ENCODE measurements at regions not wholly inside any gene's neighbourhood (a gene's known extent, or its start where the extent isn't known, plus 50 kb on each side); places are given as distances from the start of the nearest gene placed in this dataset.

DNA sequence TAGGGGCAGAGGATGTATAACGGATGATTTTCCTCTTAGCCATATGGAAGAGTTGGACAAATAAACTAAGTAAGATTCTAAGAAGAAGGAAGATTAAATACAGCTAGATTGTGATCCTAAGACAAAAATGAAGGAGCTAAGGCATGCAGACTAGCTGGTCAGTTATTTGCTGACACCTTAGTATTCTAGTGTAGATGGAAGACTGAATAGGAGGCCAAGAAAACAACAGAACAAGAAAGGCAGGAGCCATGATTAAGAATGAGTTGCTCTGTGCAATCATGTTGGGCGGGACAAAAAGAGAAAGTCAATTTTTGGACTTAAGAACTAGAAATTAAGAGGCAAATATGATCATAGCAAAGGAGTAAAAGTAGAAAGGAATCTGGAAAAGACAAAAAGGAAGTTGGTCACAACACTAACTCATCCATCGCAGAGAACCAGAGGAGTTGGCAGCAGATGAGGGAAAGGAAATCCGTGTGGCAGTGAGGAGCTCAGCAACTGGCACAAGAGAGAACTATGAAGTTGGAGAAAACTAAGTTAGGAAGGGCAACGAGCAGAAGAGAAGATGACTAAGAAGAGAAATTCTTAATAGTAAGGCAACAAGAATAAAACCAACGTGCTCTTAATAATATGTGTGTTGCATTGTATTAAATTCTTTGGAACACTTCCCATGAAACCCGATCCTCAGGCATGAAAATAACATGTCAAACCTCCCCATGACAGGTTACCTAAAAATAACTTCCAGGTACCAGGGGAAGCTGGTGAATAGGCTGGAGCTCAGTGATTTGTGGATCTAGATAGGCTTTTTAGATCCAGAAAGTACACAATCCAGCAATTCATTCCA, 234.4 kb downstream of the LTN1 start:
- no peaks in the 10 kb centered on the region for H3K36me3 ChIP-seq (ENCODE audit: low read depth)
- ATAC-seq (no peak), DNase-seq (no peak)
- H3K4me3 ChIP-seq = no peak overlapping the region
- H3K9me3 ChIP-seq = no peaks in the 10 kb centered on the region
- H3K4me1 ChIP-seq (ENCODE audit: low read depth) = no peaks in the 10 kb centered on the region
- intact Hi-C loops (cut with DNase I, micrococcal nuclease) = no loop called here
- TF ChIP-seq CTCF (IDR thresholded peaks at IDR 0.05) = no peak

DNA sequence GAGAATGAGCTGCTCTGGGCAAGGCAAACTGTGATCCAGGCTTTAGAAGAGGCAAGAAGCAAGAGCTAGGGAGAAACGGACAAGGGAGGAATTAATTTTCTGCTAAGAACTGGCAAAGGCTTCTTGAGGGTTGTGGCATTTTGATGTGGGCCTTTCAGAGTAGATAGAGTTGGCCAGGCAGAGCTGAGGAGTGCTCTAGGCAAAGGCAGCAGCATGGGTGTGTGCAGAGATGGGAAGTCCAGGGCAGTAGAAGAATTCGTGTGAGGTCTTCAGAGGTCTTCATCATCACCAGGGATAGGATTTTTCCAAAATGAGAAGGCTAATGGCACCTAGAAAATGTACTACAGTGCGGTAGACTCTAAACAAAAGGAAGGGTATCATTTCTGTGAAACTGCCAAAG, 237.8 kb downstream of the LTN1 start:
- intact Hi-C loops (cut with DNase I, micrococcal nuclease) = no loop called here
- no peak for ATAC-seq
- no peaks in the 10 kb centered on the region for H3K9me3 ChIP-seq
- DNase-seq = no peak
- TF ChIP-seq CTCF (IDR thresholded peaks at IDR 0.05) = no peak
- no peaks in the 10 kb centered on the region for H3K4me1 ChIP-seq (ENCODE audit: low read depth)
- H3K36me3 ChIP-seq (ENCODE audit: low read depth) = no peaks in the 10 kb centered on the region
- no peak overlapping the region for H3K4me3 ChIP-seq

GRCh38 chr21:28754127-28754611, 238.5 kb downstream of the LTN1 start:
- Histone ChIP-seq H3K4me3 (no peak overlapping the region), H3K9me3 (no peaks in the 10 kb centered on the region), H3K36me3 (ENCODE audit: low read depth) (no peaks in the 10 kb centered on the region), H3K4me1 (ENCODE audit: low read depth) (no peaks in the 10 kb centered on the region)
- peak; percentile 20 for ATAC-seq
- no peak for TF ChIP-seq CTCF (IDR thresholded peaks at IDR 0.05)
- DNase-seq = no peak
- intact Hi-C loops (cut with DNase I, micrococcal nuclease) = no loop called here

DNA sequence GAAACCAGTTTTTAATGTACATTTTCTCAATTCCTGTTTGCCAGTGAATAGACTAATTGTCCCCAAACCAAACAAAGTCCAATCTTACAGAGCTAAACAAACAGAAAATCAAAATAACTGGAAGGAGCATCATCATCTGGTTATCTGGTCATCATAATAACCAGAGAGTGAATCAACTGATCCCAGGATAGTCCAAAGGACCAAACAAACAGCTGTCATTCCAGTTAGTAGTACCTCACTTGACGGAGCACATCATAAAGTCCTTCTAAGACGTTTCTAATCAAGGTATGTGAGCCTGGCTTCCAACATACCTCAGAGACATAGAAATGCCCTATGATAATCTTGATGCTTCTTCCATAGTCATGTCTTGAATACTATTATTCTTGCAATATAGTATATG, 240.5 kb downstream of the LTN1 start:
- Histone ChIP-seq H3K4me3 (no peak overlapping the region), H3K4me1 (ENCODE audit: low read depth) (no peaks in the 10 kb centered on the region), H3K9me3 (no peaks in the 10 kb centered on the region), H3K36me3 (ENCODE audit: low read depth) (no peaks in the 10 kb centered on the region)
- intact Hi-C loops (cut with DNase I, micrococcal nuclease) = no loop called here
- ATAC-seq = no peak
- DNase-seq = no peak
- TF ChIP-seq CTCF (IDR thresholded peaks at IDR 0.05) = no peak

GRCh38 chr21:28751176-28751575, 241.5 kb downstream of the LTN1 start:
- no peaks in the 10 kb centered on the region for H3K36me3 ChIP-seq (ENCODE audit: low read depth)
- DNase-seq (no peak), ATAC-seq (no peak)
- H3K9me3 ChIP-seq = no peaks in the 10 kb centered on the region
- H3K4me1 ChIP-seq (ENCODE audit: low read depth) = no peaks in the 10 kb centered on the region
- no peak overlapping the region for H3K4me3 ChIP-seq
- no peak for TF ChIP-seq CTCF (IDR thresholded peaks at IDR 0.05)
- intact Hi-C loops (cut with DNase I, micrococcal nuclease) = no loop called here
